ENCODE measurements at regions not wholly inside any gene's neighbourhood (a gene's known extent, or its start where the extent isn't known, plus 50 kb on each side); places are given as distances from the start of the nearest gene placed in this dataset.

- H3K79me2 ChIP-seq (replicated peaks; ENCODE audit: insufficient read depth) = no peaks in the 10 kb centered on the region
- no peaks in the 10 kb centered on the region for H3K27me3 ChIP-seq (ENCODE audit: insufficient read depth)
- no peaks in the 10 kb centered on the region for H3K27me3 Mint-ChIP-seq (ENCODE audit: insufficient read depth, low read depth, poor library complexity)
- DNase-seq (ENCODE audit: low spot score) = no peak
- H3K4me3 Mint-ChIP-seq = no peak overlapping the region
- H2AFZ ChIP-seq = no peak overlapping the region
- H3K36me3 ChIP-seq (ENCODE audit: insufficient read depth) = no peaks in the 10 kb centered on the region
- H3K4me1 Mint-ChIP-seq = no peaks in the 10 kb centered on the region
- peaks cover 4% of the 10 kb centered on the region; the same call in 1 of the 3 replicates for H3K36me3 Mint-ChIP-seq (ENCODE audit: low read depth)
- H3K27ac Mint-ChIP-seq = no peak overlapping the region
- no peak for TF ChIP-seq REST (IDR thresholded peaks at IDR 0.05; ENCODE audit: unreplicated experiment)
- TF ChIP-seq ZNF462 (CRISPR knock-in tag; IDR thresholded peaks at IDR 0.05) = no peak
- TF ChIP-seq STAT1 (IDR thresholded peaks at IDR 0.05; ENCODE audit: unreplicated experiment) = no peak
- no peak for TF ChIP-seq POLR2AphosphoS5 (IDR thresholded peaks at IDR 0.05; ENCODE audit: low read depth)
- no peak for TF ChIP-seq NANOG (IDR thresholded peaks at IDR 0.05; ENCODE audit: borderline replicate concordance)
- TF ChIP-seq ETS1 (IDR thresholded peaks at IDR 0.05) = no peak
- TF ChIP-seq JUNB (IDR thresholded peaks at IDR 0.05; ENCODE audit: unreplicated experiment) = no peak
- no peak for TF ChIP-seq ZNF331 (CRISPR knock-in tag; IDR thresholded peaks at IDR 0.05; ENCODE audit: low read depth)
- no peak for TF ChIP-seq ZNF114 (CRISPR knock-in tag; IDR thresholded peaks at IDR 0.05)
- no peak for TF ChIP-seq CREB1 (CRISPR knock-in tag; IDR thresholded peaks at IDR 0.05; ENCODE audit: low read depth)
- TF ChIP-seq EZH2 (IDR thresholded peaks at IDR 0.05; ENCODE audit: low read depth, unreplicated experiment) = no peak
- no peak for TF ChIP-seq EZH2phosphoT487 (IDR thresholded peaks at IDR 0.05; ENCODE audit: unreplicated experiment)
- TF ChIP-seq CTCF (conservative IDR thresholded peaks at IDR 0.05; ENCODE audit: low read depth in 2 of 2) = no peak
- no peak overlapping the region for H3K4me2 ChIP-seq
- no peaks in the 10 kb centered on the region for H3K9me2 ChIP-seq (ENCODE audit: insufficient read depth)
- no peak for ATAC-seq
- H3K4me3 ChIP-seq = no peak overlapping the region
- H3K9me3 Mint-ChIP-seq = peaks cover 8% of the 10 kb centered on the region
- H3F3A ChIP-seq (replicated peaks; ENCODE audit: low read depth) = no peaks in the 10 kb centered on the region
- H3K4me1 ChIP-seq (ENCODE audit: insufficient read depth) = no peaks in the 10 kb centered on the region
- H3K27ac ChIP-seq (ENCODE audit: low read depth) = no peak overlapping the region
- no peaks in the 10 kb centered on the region for H4K20me1 ChIP-seq (replicated peaks; ENCODE audit: insufficient read depth)
Observed at GRCh38 chr13:62290542-62290941, 874.9 kb upstream of the PCDH20 start.

Data from GM23338 (cell line).